Left renal pelvis (tissue), 4 donors: ENCODE measurements at regions not wholly inside any gene's neighbourhood (a gene's known extent, or its start where the extent isn't known, plus 50 kb on each side); places are given as distances from the start of the nearest gene placed in this dataset.

ENCODE experiments used
- DNase-seq, 4 donors: peaks; one replicate each; pipeline ENCODE4 v3.0.0-alpha.2; 2013; ENCODE audit warnings: low read depth in 4 of 4, low spot score in 3 of 4

- no peak for DNase-seq
Observed at GRCh38 chr2:64359892-64360657, 93.9 kb upstream of the LGALSL start.

GRCh38 chr2:64361151-64361938 lies 92.6 kb upstream of the LGALSL start:
- DNase-seq, result no peak

GRCh38 chr2:64362562-64363026 lies 91.4 kb upstream of the LGALSL start:
- DNase-seq, result no peak

GRCh38 chr2:64363140-64363539 lies 90.8 kb upstream of the LGALSL start:
- DNase-seq, result no peak

- DNase-seq, result no peak
Observed at GRCh38 chr2:64363848-64364247, 90.1 kb upstream of the LGALSL start.

- DNase-seq, result no peak
Observed at GRCh38 chr2:64367444-64368232, 86.3 kb upstream of the LGALSL start.

- DNase-seq, result no peak
Observed at GRCh38 chr2:64369706-64370105, 84.3 kb upstream of the LGALSL start.

GRCh38 chr2:64371727-64372126 lies 82.2 kb upstream of the LGALSL start:
- DNase-seq, result no peak

GRCh38 chr2:64374686-64375085 lies 79.3 kb upstream of the LGALSL start:
- no peak for DNase-seq

- no peak for DNase-seq
Observed at GRCh38 chr2:64376926-64377325, 77.0 kb upstream of the LGALSL start.

GRCh38 chr2:64379186-64379585 lies 74.8 kb upstream of the LGALSL start:
- DNase-seq, result no peak

GRCh38 chr2:64380853-64381527 lies 73.0 kb upstream of the LGALSL start:
- DNase-seq, result no peak

GRCh38 chr2:64383016-64383591 lies 70.9 kb upstream of the LGALSL start:
- DNase-seq, result no peak

GRCh38 chr2:64383881-64384280 lies 70.1 kb upstream of the LGALSL start:
- DNase-seq, result no peak

- DNase-seq, result no peak
Observed at GRCh38 chr2:64386676-64387075, 67.3 kb upstream of the LGALSL start.

- DNase-seq, result no peak
Observed at GRCh38 chr2:64390586-64390985, 63.4 kb upstream of the LGALSL start.

- no peak for DNase-seq
Observed at GRCh38 chr2:64391424-64391823, 62.5 kb upstream of the LGALSL start.

GRCh38 chr2:64391940-64392339 lies 62.0 kb upstream of the LGALSL start:
- no peak for DNase-seq

GRCh38 chr2:64392529-64392928 lies 61.4 kb upstream of the LGALSL start:
- DNase-seq, result no peak

GRCh38 chr2:64393383-64394010 lies 60.5 kb upstream of the LGALSL start:
- no peak for DNase-seq
